ENCODE measurements at regions not wholly inside any gene's neighbourhood (a gene's known extent, or its start where the extent isn't known, plus 50 kb on each side); places are given as distances from the start of the nearest gene placed in this dataset.

DNA sequence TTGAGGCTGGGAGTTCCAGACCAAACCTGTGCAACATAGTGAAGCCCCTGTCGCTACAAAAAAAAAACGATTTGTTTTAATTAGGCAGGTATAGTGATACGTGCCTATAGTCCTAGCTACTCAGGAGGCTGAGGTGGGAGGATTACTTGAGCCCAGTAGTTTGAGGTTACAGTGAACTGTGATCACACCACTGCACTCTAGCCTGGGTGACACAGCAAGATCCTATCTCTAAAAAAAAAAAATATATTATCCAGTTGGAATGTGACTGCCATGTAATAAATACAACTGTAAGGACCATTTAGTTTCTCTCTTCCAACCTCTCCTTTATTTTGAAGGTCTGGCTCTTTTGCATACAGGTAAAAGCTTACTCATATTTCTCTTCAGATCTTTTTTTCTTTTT is 571.5 kb downstream of the UTRN start:
- DNase-seq (ENCODE audit: low spot score): no peak
- in situ Hi-C loops (cut with HindIII; ENCODE audit: low sequenced_read_pairs): no loop called here

DNA sequence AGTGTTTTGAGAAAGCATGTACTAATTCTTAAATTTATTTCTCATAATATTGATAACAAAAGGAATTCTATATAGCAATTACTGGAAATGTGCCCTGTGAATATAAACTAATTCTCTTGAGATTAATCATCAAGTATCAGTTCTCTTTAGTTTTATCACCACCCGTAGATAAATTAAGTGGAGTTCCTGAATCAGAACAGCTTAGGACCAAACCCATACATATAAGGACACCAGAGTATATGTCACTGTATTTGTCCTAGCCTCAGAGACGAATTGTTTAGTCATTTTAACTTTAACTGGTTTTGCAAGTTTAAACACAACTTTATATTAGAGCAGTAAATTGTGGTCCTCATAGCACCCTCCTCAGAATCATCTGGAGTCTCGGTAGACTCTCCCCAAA is 572.0 kb downstream of the UTRN start:
- in situ Hi-C loops (cut with HindIII; ENCODE audit: low sequenced_read_pairs): no loop called here

DNA sequence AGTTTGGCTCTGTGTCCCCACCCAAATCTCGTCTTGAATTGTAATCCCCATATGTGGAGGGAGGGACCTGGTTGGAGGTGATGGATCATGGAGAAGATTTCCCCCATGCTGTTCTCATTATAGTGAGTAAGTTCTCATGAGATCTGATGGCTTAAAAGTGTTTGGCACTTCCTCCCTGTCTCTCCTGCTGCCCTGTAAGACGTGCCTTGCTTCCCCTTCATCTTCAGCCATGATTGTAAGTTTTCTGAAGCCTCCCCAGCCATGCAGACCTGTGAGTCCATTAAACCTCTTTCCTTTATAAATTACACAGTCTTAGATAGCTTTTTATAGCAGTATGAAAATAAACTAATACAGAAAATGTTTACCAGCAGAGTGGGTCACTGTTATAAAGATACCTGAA is 577.6 kb downstream of the UTRN start:
- in situ Hi-C loops (cut with HindIII; ENCODE audit: low sequenced_read_pairs): no loop called here
- DNase-seq (ENCODE audit: low spot score): no peak

More for the DNA sequence above, 572.0 kb downstream of the UTRN start:
- DNase-seq (ENCODE audit: low spot score): no peak

DNA sequence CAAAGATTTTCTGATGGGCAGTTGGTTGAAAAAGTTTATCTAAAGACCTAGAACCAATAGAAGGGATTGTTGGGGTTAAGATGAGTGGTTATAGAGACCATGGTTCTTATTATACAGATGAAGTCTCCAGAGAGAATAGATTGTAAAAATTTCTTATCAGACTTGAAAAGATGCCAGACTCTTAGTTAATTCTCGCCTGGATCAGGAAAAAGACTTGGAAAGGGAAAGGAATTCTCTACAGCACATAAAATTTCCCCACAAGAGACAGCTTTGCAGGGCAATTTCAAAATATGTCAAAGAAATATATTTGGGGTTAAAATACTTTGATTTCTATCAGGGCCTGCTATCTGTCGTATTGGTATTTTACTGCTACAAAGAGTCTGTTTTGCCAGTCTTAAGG is 582.6 kb downstream of the UTRN start:
- no peak for DNase-seq (ENCODE audit: low spot score)
- in situ Hi-C loops (cut with HindIII; ENCODE audit: low sequenced_read_pairs): no loop called here

DNA sequence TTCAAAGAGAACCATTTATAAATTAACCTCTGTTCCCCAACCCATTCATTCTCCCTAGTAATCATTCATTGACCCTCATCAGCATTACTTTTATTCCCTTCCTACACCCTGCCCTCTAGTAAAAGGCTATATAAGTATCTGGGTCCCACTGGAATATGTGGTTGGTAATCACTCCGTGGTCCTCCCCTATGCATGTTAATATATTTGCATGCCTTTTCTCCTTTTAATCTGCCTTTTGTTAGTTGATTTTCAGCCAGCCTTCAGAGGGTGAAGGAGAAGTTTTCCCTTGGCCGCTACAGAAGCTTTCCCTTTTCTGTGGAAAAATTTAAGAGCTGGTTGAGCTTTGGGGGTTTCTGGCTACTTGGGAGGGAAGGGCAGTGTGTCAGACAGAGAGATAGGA is 585.6 kb downstream of the UTRN start:
- DNase-seq (ENCODE audit: low spot score): no peak

DNA sequence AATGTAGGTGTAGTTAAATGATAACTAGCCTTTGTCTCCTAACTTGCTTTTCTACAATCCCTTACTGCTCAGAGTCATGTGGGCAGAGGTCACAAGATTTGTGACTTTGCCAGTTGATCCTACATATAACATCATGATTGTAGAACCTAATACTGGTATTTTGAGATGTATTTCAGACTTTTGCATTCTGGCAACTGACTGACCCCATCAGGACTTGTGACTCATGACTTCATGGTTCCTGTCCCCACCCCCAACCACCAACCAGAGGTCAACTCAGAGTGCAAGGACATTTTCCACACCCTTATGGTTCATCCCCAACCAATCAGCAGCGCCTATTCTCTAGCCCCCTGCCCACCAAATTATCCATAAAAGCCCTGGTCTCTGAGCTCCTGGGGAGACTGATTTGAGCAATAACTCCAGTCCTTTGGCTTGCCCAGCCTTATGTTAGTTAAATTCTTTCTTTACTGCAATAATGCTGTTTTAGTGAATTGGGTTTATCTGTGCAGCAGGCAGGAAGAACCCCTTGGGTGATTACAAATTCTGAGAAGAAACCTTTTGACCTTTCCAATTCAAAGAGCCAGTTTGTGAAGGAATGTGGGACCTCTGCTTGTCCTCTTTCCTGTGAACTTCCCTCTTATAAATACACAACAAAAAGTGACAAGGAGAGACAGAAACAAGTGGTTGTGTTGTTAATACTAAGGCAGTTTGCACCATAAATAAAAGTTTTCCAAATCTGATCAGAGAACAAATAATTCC is 588.7 kb downstream of the UTRN start:
- in situ Hi-C loops (cut with HindIII; ENCODE audit: low sequenced_read_pairs): no loop called here
- DNase-seq (ENCODE audit: low spot score): no peak

More for the DNA sequence above, 585.6 kb downstream of the UTRN start:
- in situ Hi-C loops (cut with HindIII; ENCODE audit: low sequenced_read_pairs): no loop called here

DNA sequence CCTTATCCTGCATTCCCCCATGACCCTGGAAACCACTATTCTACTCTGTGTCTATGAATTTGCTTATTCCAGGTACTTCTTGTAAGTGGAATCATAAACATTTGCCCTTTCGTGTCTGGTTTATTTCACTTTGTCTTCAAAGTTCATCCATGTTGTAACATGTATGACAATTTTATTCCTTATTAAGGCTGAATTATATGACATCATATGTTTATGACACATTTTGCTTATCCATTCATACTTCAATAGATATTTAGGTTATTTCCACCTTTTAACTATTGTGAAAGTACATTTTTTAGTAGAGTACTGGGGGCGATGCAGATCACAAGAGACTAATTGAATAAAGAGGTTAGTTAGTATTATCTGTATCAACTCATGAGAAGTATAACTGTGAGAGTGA is 591.6 kb downstream of the UTRN start:
- in situ Hi-C loops (cut with HindIII; ENCODE audit: low sequenced_read_pairs): no loop called here
- DNase-seq (ENCODE audit: low spot score): no peak

DNA sequence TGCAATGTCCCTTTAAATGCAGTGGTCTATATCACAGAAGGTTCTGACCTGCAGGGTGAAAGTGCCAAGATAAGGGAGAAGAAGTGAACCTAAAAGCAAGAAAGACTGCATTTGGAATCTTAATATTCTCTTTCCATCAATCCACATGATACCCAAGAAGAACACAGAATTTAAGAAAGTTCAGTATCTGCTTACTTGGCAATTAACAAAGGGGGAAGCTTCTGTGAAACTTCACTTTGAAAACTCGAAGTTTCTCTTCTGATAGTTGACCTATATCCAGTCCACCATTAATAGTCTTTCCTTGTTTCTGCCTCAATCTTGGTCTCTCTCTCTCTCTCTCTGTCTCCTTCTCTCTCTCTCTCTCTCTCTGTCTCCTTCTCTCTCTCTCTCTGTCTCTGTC is 592.0 kb downstream of the UTRN start:
- in situ Hi-C loops (cut with HindIII; ENCODE audit: low sequenced_read_pairs): no loop called here

DNA sequence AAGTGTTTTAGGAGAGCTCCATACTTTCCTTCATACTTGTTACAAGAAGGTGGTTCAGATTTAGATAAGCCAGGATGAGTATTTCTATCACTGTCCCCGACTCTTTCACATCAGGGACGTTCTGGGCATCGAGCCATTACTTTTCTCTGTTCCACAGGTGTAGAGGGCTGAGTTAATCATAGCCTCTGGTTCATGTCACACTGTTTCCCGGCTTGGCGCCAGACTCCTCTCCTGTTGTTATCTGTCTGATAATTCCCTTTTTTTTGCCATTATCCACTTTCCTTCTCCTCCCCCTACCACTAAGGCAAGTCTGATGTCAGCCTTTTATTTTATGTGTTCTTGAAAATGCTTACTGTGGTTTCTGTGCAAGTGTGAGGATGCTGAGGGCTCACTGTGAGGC is 593.4 kb downstream of the UTRN start:
- no peak for DNase-seq (ENCODE audit: low spot score)
- in situ Hi-C loops (cut with HindIII; ENCODE audit: low sequenced_read_pairs): no loop called here

More for the DNA sequence above, 592.0 kb downstream of the UTRN start:
- DNase-seq (ENCODE audit: low spot score): no peak

DNA sequence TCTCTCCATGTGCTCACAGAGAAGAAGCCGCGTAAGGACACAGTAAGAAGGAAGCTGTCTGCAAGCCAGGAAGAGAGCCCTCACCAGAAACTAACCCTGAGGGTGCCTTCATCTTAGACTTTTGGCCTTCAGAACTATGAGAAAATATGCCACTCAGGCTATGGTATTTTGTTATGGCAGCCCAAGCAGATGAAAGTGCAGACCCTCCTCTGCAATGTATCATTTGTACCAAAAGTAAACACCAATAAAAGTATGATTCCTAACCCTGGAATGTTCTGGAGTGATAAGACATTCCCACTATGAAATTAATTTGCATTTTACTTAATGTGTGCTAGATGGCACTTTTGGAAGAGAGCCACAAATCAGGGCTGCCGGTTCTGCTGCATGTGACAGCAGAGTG is 594.3 kb downstream of the UTRN start:
- in situ Hi-C loops (cut with HindIII; ENCODE audit: low sequenced_read_pairs): no loop called here
- no peak for DNase-seq (ENCODE audit: low spot score)

DNA sequence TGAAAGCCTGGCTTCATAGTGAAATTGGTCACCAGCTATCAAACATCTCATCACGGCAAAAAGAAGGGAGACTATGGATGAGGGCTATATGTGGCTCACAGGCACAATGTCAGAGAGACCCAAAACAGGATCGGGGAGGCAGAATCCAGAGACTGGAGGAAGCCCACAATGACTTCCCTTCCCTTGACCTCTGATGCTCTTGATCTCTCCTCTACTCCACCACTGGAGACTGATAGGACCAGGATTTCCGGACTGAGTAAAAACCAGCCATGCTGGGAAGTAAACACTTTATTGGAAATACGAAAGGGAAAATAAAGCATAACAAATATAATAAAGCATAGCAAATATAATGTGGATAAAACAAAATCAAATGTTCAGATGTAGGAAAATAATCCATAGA is 597.3 kb downstream of the UTRN start:
- in situ Hi-C loops (cut with HindIII; ENCODE audit: low sequenced_read_pairs): no loop called here
- DNase-seq (ENCODE audit: low spot score): no peak

DNA sequence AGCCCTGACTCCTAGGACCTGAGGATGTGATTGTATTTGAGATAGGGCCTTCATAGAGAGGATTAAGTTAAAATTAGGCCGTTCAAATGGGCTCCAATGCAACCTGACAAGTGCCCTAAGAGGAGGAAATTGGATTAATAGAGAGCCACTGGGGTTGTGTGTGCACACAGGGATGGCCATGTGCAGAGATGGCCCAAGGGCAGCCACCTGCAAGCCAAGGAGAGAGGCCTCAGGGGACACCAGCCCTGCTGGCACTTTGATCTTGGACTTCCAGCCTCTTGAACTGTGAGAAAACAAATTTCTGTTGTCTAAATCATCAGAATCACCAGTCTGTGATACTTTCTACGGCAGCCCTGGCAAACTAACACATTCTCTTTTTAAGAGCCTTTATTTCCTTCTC is 598.8 kb downstream of the UTRN start:
- in situ Hi-C loops (cut with HindIII; ENCODE audit: low sequenced_read_pairs): no loop called here
- no peak for DNase-seq (ENCODE audit: low spot score)

DNA sequence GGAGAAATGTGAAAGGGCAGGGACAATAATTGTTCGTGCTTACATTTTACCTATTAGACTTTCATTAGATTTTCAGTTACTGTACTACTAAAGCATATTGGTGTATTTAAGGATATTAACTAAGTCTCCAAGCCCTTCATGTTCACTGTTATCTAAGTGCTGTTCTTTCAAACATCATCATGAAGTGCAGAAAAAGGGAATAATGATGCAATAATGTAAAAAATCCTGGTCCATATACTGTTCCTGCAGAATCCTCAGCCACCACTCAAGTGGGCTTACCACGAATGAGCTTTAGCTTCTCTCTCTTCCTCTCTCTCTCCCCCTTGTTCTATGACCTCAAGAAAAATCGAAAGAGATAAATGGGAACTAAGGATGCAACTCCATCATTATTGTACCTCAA is 600.7 kb downstream of the UTRN start:
- in situ Hi-C loops (cut with HindIII; ENCODE audit: low sequenced_read_pairs): no loop called here
- no peak for DNase-seq (ENCODE audit: low spot score)

DNA sequence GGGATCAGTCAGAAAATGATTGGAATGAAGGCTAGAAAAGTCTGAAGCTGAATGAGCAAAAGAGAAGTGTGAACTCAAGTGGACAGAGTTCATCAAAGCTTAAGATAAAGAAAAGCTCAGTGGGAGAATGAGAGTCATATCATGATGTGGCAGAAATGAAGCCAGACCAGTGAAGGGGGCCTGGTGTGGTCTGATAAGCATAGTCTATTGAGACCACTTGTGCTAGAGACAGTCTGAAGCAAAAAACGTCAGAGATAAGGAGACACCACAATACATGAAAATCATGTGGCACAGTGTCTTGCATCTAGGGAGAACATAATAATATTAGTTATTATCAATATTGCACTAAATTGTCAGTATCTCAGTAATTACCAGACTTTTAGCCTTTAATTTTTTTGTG is 601.5 kb downstream of the UTRN start:
- no peak for DNase-seq (ENCODE audit: low spot score)
- in situ Hi-C loops (cut with HindIII; ENCODE audit: low sequenced_read_pairs): no loop called here

DNA sequence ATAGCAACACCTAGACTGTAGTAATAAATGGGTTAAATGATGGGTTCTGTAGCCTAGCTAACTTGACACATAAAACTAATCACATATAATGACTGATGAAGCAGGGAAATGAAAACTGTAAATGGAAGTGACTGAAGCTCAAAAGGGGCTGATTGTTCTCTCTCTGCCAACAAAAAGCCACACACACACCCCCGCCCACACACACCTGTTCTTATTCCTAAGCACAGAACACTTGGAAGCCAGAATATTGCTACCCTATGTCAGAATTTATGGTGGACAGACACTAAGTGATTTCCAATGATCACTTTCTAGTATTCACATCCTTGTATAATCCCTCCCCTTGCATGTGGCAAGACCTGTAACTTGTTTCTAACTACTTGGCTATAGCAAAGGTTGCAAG is 603.5 kb downstream of the UTRN start:
- DNase-seq (ENCODE audit: low spot score): no peak
- in situ Hi-C loops (cut with HindIII; ENCODE audit: low sequenced_read_pairs): no loop called here

DNA sequence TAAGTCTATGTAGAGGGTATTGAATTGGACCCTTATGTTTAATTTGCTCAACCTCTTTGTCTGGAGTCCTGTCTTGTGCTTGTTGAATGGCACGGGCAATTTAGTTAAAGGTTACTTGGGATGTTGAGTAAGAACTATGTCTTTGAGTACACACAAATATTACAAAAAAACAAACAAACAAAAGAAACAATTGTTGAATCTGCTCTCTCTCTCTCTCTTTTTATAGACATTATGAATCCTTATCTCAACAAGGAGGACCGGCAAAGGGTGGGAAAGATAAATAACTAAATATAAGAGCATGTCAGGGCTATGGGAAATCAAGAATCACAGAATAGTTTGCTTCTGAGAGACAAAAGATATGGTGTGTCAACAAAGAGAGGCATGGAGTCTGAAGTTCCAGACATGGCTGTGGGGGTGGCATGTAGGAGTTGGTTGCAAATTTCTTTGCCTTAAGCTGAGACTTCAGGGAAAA is 608.6 kb downstream of the UTRN start:
- no peak for DNase-seq (ENCODE audit: low spot score)
- in situ Hi-C loops (cut with HindIII; ENCODE audit: low sequenced_read_pairs): no loop called here

DNA sequence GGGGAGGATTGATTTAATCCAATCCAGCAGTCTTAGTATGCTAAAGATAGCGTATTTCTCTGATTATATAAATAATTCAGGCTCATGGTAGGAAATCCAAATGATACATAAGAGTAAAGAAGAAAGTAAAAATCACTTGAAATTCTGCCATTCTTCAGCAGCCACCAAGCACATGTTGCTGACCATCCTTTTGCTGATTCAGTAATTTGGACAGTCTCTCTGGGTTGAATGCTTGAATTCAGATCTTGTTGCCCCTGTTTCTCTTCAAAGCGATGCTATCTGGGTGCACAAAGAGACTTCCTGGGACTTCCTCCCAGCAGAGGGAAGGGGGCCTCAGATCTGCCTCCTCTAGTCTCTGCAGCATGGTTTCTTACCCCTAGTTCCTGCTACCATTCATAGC is 609.1 kb downstream of the UTRN start:
- in situ Hi-C loops (cut with HindIII; ENCODE audit: low sequenced_read_pairs): no loop called here
- DNase-seq (ENCODE audit: low spot score): no peak

DNA sequence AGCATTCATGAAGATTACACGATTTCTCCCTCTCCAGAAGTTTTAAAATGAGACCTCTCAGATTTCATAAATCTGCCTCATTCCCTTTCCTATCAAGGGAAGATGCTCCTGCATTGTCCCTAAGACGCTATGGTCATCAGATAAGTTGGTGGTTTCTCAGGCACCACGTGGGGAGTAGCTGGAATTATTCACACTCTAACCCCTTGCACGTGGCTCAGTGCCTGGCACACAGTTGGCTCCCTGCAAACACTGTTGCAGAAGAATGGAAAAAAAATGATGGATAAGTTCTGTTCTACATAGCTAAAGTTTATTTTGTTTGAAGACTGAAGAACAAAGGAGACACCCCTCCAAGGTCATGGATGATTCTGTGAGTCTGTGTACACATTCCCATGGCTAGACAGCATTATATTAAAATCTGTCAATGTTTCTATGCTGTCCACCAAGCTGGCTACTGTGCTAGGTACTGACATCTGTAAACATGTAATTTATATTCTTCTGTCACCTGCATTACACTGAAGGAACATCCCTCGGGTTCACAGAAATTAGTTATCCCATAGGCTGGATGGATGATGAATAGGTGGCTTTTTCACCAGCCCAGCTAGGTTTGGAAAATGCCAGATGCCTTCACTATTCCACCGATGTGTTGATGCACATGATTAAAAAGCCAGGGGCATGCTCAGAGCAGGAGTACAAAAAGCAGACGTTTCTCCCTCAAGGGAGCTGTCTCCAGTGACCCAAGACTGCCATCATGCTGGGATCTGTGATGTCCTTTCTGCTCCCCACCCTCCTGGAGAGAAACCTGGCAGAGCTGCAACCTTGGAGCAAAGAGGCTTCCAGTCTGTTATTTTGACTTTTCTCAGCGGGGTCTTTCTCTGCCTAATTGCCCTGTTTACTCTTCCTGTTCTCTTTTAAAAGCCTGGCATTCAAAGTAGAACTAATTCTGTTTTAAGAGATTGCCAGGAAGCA is 610.5 kb downstream of the UTRN start:
- in situ Hi-C loops (cut with HindIII; ENCODE audit: low sequenced_read_pairs): no loop called here
- DNase-seq (ENCODE audit: low spot score): no peak

DNA sequence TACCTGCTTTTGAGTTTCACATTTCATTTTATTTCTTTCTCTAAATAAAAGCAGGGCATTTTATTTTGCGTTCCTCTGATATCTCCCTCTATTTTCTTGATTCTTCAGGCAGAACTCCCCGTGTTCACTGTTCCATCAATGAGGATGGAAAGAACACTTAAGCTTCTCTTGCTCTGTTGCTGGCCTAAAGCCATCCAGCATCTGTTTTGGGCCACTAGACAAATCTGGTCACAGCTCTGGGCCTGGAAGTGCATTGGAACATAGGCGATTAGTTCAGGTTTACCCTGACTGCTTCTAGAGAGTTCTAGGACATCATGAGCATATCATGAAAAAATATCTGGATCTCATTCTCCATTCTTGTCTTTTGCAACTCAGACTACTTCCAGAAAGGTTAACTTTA is 611.2 kb downstream of the UTRN start:
- no peak for DNase-seq (ENCODE audit: low spot score)
- in situ Hi-C loops (cut with HindIII; ENCODE audit: low sequenced_read_pairs): no loop called here

DNA sequence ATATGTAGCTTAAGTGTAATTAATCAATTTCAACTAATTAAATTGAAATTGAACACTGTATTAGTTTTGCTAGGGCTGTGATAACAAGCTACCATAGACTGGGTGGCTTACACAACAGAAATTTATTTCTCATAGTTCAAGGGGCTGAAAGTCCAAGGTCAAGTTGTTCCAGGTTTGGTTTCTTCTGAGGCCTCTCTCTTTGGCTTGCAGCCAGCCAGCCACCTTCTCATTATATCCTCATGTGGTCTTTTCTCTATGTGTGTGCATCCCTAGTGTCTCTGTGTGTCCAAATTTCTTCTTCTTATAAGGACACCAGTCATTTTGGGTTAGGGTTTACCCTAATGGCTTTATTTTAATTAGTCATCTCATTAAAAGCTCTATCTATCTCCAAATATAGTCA is 611.7 kb downstream of the UTRN start:
- in situ Hi-C loops (cut with HindIII; ENCODE audit: low sequenced_read_pairs): no loop called here
- DNase-seq (ENCODE audit: low spot score): no peak
